ENCODE measurements at regions not wholly inside any gene's neighbourhood (a gene's known extent, or its start where the extent isn't known, plus 50 kb on each side); places are given as distances from the start of the nearest gene placed in this dataset.
"Not testable (repeated sequence)": the region's sequence is repeated elsewhere in the genome, so short reads cannot be mapped to it uniquely, and the experiment has no call there.

GRCh38 chr9:13433453-13433852 lies 154.0 kb upstream of the MPDZ start:
- TF ChIP-seq POLR2AphosphoS5 (IDR thresholded peaks at IDR 0.05); CTCF (IDR thresholded peaks at IDR 0.05); POLR2A (IDR thresholded peaks at IDR 0.05; ENCODE audit: low read depth): not testable (repeated sequence)

All from esophagus muscularis mucosa (tissue), 3 donors.